Lower leg skin (tissue), 3 donors: ENCODE measurements at regions not wholly inside any gene's neighbourhood (a gene's known extent, or its start where the extent isn't known, plus 50 kb on each side); places are given as distances from the start of the nearest gene placed in this dataset.

ENCODE experiments used
- CTCF ChIP-seq, 3 donors: fragments of 450-650 bp; IDR thresholded peaks; one replicate each; pipeline ENCODE4 v1.5.1; 2016; ENCODE audit warnings: antibody characterized with exemption in 3 of 3, mild to moderate bottlenecking in 3 of 3, moderate library complexity in 2 of 3
- POLR2A ChIP-seq, 2 donors: fragments of 450-650 bp; IDR thresholded peaks; one replicate each; pipeline ENCODE4 v1.6.1; 2016 to 2017; ENCODE audit warnings: antibody characterized with exemption in 2 of 2, mild to moderate bottlenecking in 1 of 2, moderate library complexity in 1 of 2

- TF ChIP-seq CTCF (IDR thresholded peaks at IDR 0.05) = no peak
- TF ChIP-seq POLR2A (IDR thresholded peaks at IDR 0.05) = no peak
These were observed 680.4 kb downstream of the TBC1D22A start for GRCh38 chr22:47442821-47443220.
